ENCODE measurements at regions not wholly inside any gene's neighbourhood (a gene's known extent, or its start where the extent isn't known, plus 50 kb on each side); places are given as distances from the start of the nearest gene placed in this dataset.

GRCh38 chr3:28139288-28139687 lies 102.1 kb upstream of the CMC1 start:
- TF ChIP-seq CTCF (IDR thresholded peaks at IDR 0.05), result no peak
- Histone ChIP-seq H3K9me3 (no peaks in the 10 kb centered on the region), H3K4me1 (ENCODE audit: control insufficient read depth in 1 of 2, low read depth in 2 of 2) (peaks cover 0 to 26% of the 10 kb centered on the region in 2 donors), H3K27ac (peak overlapping the region in 1 of 2 donors; percentile 27), H3K36me3 (no peaks in the 10 kb centered on the region), H3K4me3 (no peak overlapping the region), H3K27me3 (replicated peaks; ENCODE audit: insufficient read depth) (no peaks in the 10 kb centered on the region)
- DNase-seq (ENCODE audit: low spot score), result no peak
- no peak for ATAC-seq (ENCODE audit: insufficient number of reproducible peaks, low FRiP score, low read depth)

GRCh38 chr3:28139967-28140634 lies 101.3 kb upstream of the CMC1 start:
- Histone ChIP-seq H3K27ac (peak overlapping the region in 1 of 2 donors; percentile 27), H3K27me3 (replicated peaks; ENCODE audit: insufficient read depth) (no peaks in the 10 kb centered on the region), H3K36me3 (no peaks in the 10 kb centered on the region), H3K4me3 (no peak overlapping the region), H3K9me3 (no peaks in the 10 kb centered on the region), H3K4me1 (ENCODE audit: control insufficient read depth in 1 of 2, low read depth in 2 of 2) (peaks cover 0 to 26% of the 10 kb centered on the region in 2 donors)
- no peak for ATAC-seq (ENCODE audit: insufficient number of reproducible peaks, low FRiP score, low read depth)
- no peak for TF ChIP-seq CTCF (IDR thresholded peaks at IDR 0.05)
- no peak for DNase-seq (ENCODE audit: low spot score)

GRCh38 chr3:28140664-28141063 lies 100.8 kb upstream of the CMC1 start:
- H3K4me3 ChIP-seq, result no peak overlapping the region

GRCh38 chr3:28149960-28150359 lies 91.5 kb upstream of the CMC1 start:
- Histone ChIP-seq H3K36me3 (no peaks in the 10 kb centered on the region), H3K27me3 (replicated peaks; ENCODE audit: insufficient read depth) (no peaks in the 10 kb centered on the region), H3K9me3 (no peaks in the 10 kb centered on the region), H3K4me3 (no peak overlapping the region), H3K4me1 (ENCODE audit: control insufficient read depth in 1 of 2, low read depth in 2 of 2) (peaks cover 10 to 23% of the 10 kb centered on the region in 2 donors), H3K27ac (no peak overlapping the region)
- no peak for TF ChIP-seq CTCF (IDR thresholded peaks at IDR 0.05)
- no peak for ATAC-seq (ENCODE audit: insufficient number of reproducible peaks, low FRiP score, low read depth)
- DNase-seq (ENCODE audit: low spot score), result no peak

More at GRCh38 chr3:28140664-28141063, 100.8 kb upstream of the CMC1 start:
- no peaks in the 10 kb centered on the region for H3K36me3 ChIP-seq
- DNase-seq (ENCODE audit: low spot score) (no peak), ATAC-seq (ENCODE audit: insufficient number of reproducible peaks, low FRiP score, low read depth) (no peak)
- H3K9me3 ChIP-seq, result no peaks in the 10 kb centered on the region
- H3K4me1 ChIP-seq (ENCODE audit: control insufficient read depth in 1 of 2, low read depth in 2 of 2), result peaks cover 0 to 26% of the 10 kb centered on the region in 2 donors
- H3K27ac ChIP-seq, result no peak overlapping the region
- no peak for TF ChIP-seq CTCF (IDR thresholded peaks at IDR 0.05)
- no peaks in the 10 kb centered on the region for H3K27me3 ChIP-seq (replicated peaks; ENCODE audit: insufficient read depth)

GRCh38 chr3:28150465-28151206 lies 90.8 kb upstream of the CMC1 start:
- no peak for ATAC-seq (ENCODE audit: insufficient number of reproducible peaks, low FRiP score, low read depth)
- no peak for TF ChIP-seq CTCF (IDR thresholded peaks at IDR 0.05)
- Histone ChIP-seq H3K4me3 (no peak overlapping the region), H3K36me3 (no peaks in the 10 kb centered on the region), H3K27ac (no peak overlapping the region), H3K9me3 (no peaks in the 10 kb centered on the region), H3K4me1 (ENCODE audit: control insufficient read depth in 1 of 2, low read depth in 2 of 2) (peaks cover 10 to 23% of the 10 kb centered on the region in 2 donors), H3K27me3 (replicated peaks; ENCODE audit: insufficient read depth) (no peaks in the 10 kb centered on the region)
- DNase-seq (ENCODE audit: low spot score), result no peak
